Endothelial cell of umbilical vein (primary cell): ENCODE measurements at regions not wholly inside any gene's neighbourhood (a gene's known extent, or its start where the extent isn't known, plus 50 kb on each side); places are given as distances from the start of the nearest gene placed in this dataset.
"Not testable (repeated sequence)": the region's sequence is repeated elsewhere in the genome, so short reads cannot be mapped to it uniquely, and the experiment has no call there.

Source experiments
- EZH2 ChIP-seq: IDR thresholded peaks from 2 replicates; pipeline ENCODE4 v1.6.1; 2012; ENCODE audit warnings: borderline replicate concordance, low read depth, mild to moderate bottlenecking, moderate library complexity, low read length, inconsistent platforms; ENCODE audit not compliant: severe bottlenecking
- POLR2A ChIP-seq: IDR thresholded peaks from 2 replicates; pipeline ENCODE4 v1.6.1; 2012; ENCODE audit warnings: low read depth, mild to moderate bottlenecking, control low read depth, low read length
- TF ChIP-seq, protein P1 (sequence below), 2 donors: IDR thresholded peaks; 1 replicate in 1 of 2; 2 replicates in 1 of 2; pipeline ENCODE4 v1.5.1; 2011; ENCODE audit warnings: low read length in 2 of 2, mild to moderate bottlenecking in 2 of 2, moderate library complexity in 2 of 2, control low read depth in 1 of 2, inconsistent platforms in 1 of 2, low read depth in 1 of 2; ENCODE audit not compliant: insufficient read depth in 1 of 2; ENCODE audit errors: extremely low read depth in 1 of 2

DNA sequence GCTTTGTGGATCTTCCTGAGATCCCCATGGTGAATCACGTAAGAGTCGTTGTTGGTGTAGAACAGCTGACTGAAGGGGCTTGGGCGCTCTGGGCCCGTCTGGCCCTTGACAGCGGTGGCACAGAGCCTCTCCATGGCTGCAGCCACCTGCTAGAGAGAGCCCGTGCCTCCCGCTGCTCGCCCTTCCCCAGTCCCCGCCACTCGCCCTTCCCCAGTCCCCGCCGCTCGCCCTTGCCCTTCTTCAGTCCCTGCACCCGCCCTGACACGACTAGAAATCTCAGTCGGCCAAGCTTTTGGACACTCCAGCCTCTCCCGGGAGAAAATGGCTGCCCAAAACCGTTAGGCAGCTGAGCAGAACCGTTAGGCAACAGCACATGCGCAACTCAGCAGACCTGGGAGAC lies 582.2 kb downstream of the ANKRD30B start:
- not testable (repeated sequence) for TF ChIP-seq POLR2A, EZH2
- TF ChIP-seq, protein P1, sequence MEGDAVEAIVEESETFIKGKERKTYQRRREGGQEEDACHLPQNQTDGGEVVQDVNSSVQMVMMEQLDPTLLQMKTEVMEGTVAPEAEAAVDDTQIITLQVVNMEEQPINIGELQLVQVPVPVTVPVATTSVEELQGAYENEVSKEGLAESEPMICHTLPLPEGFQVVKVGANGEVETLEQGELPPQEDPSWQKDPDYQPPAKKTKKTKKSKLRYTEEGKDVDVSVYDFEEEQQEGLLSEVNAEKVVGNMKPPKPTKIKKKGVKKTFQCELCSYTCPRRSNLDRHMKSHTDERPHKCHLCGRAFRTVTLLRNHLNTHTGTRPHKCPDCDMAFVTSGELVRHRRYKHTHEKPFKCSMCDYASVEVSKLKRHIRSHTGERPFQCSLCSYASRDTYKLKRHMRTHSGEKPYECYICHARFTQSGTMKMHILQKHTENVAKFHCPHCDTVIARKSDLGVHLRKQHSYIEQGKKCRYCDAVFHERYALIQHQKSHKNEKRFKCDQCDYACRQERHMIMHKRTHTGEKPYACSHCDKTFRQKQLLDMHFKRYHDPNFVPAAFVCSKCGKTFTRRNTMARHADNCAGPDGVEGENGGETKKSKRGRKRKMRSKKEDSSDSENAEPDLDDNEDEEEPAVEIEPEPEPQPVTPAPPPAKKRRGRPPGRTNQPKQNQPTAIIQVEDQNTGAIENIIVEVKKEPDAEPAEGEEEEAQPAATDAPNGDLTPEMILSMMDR (IDR thresholded peaks at IDR 0.05; ENCODE audit: extremely low read depth in 1 of 2, insufficient read depth in 1 of 2, low read depth in 1 of 2, low read length in 2 of 2) = not testable (repeated sequence)
